ENCODE measurements at regions not wholly inside any gene's neighbourhood (a gene's known extent, or its start where the extent isn't known, plus 50 kb on each side); places are given as distances from the start of the nearest gene placed in this dataset.
"Not testable (repeated sequence)": the region's sequence is repeated elsewhere in the genome, so short reads cannot be mapped to it uniquely, and the experiment has no call there.

GRCh38 chrX:85529141-85529540, 149.7 kb upstream of the POF1B start:
- not testable (repeated sequence) for DNase-seq (ENCODE audit: low spot score)

- DNase-seq (ENCODE audit: low spot score) = no peak
Observed at GRCh38 chrX:85517994-85518718, 138.7 kb upstream of the POF1B start.

- no peak for DNase-seq (ENCODE audit: low spot score)
Observed at GRCh38 chrX:85516131-85516530, 136.7 kb upstream of the POF1B start.

- DNase-seq (ENCODE audit: low spot score) = no peak
Observed at GRCh38 chrX:85506871-85507270, 127.4 kb upstream of the POF1B start.

GRCh38 chrX:85505801-85506200, 126.3 kb upstream of the POF1B start:
- DNase-seq (ENCODE audit: low spot score) = no peak

DNA sequence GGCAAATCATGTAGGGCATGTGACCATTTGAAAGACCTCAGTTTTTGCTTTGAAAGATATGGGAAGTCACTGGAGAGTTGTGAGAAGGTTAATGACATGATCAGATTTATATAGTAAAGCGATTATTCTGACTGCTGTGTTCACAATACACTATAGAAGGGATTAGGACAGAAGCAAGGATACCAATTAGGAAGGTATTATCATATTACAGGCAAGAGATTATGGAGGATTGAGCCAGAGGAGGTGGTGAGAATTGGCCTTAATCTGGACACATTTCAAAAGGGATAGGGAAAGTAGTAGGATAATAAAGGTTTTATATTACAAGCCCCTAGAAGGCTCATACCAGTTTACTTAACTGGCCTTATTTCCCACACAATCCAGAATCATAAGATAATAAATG, 124.9 kb upstream of the POF1B start:
- no peak for DNase-seq (ENCODE audit: low spot score)

DNA sequence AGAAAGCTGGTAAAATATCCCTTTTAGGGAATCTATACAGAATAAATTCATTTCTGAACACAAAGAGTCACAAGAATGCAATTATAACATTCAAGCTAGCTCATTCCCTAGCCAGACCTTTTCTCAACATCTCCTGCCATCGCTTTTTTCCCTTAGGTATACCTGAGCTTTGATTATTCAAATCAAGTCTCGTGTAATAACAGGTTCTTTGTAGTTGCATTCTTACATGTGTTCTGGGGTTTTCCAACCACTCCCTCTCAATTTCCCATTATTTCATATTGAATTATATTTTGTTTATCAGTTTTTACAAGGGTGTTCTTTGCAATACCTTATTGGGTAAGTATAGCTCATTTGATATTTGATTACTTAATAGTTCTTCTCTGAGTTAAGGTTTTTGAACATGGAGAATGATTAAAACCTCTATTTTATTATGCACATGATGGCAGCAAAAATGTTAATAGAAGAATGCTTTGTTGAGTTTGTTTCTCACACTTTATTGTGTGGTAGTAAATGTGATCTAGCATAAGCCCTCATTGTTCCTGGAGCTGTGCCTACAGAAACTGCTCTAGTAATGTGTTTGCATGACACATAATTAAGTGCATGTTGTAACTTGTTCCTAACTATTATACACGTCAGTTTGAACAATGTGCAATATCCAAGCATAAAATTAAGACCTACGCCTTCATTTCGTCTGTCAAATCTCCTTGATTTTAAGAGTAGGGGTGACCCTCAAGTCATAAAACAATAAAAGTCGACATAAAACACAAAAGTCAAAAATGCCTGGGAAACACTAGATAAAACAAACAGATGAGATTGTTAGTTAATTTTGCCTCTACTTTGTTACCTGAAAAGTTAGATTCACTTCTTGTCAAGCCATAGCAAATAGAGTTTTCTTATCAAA, 124.0 kb upstream of the POF1B start:
- DNase-seq (ENCODE audit: low spot score) = no peak

GRCh38 chrX:85501349-85501748, 121.9 kb upstream of the POF1B start:
- DNase-seq (ENCODE audit: low spot score) = no peak

DNA sequence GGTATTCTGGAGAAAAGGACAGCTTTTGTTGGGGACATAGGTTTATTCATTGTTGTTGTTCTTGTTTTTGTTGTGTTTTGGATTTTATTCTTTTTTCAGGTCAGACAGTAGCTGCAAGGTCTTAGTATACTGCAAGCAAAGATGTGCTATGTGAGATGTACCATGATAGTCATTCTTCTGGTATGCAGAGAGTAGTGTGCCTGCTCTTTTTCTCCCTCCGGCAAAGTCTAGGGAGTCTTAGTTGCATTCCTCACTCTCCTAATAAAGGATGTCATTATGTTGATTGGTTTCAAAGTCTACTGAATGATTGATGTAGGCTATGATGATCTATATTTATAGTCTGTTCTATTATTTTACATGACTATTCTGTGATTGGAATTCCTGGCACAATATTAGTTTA, 119.9 kb upstream of the POF1B start:
- DNase-seq (ENCODE audit: low spot score) = no peak

DNA sequence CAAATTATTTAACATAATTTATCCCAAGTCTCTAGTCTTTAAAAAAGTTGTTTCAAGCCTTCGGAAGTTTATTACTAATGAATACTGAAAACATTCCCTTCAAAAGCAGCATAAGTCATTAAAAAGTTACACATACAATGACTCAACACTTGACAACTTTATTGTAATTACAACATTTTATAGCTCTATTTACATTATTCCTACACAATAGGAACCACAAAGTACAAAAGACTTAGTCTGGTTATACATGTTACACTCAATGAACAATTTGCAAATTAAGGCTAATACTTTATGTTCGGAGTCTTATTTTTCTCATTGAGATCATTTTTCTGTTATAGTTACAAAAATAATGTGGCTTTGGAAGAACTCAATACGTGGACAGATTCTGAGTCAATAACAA, 114.4 kb upstream of the POF1B start:
- no peak for DNase-seq (ENCODE audit: low spot score)

DNA sequence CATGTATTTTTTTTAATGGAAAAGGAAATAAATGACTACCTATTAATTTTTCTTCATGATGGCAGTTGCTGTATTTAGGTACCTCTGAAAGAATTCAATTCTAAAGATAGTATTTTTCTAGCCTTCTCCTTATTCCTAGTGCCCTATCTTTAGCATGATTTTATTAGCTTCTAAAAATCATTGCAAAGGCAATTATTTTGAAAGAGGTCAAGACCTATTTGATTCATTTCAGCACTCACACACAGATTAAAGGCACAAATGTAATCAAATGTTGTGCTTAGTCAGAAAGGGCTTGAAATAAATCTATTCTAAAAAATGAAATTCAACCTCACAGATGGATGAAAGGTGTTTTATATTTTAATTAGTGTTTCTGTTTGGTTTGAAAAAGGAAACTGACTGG, 74.8 kb upstream of the POF1B start:
- no peak for DNase-seq (ENCODE audit: low spot score)

- no peak for DNase-seq (ENCODE audit: low spot score)
Observed at GRCh38 chrX:85444613-85445012, 65.1 kb upstream of the POF1B start.
